GM19452 (cell line): ENCODE measurements at regions not wholly inside any gene's neighbourhood (a gene's known extent, or its start where the extent isn't known, plus 50 kb on each side); places are given as distances from the start of the nearest gene placed in this dataset.

Experiments
- ATAC-seq: cut with Tn5 transposase; IDR thresholded peaks from one replicate; pipeline ENCODE4 v1.9.1; 2021; ENCODE audit not compliant: unreplicated experiment

DNA sequence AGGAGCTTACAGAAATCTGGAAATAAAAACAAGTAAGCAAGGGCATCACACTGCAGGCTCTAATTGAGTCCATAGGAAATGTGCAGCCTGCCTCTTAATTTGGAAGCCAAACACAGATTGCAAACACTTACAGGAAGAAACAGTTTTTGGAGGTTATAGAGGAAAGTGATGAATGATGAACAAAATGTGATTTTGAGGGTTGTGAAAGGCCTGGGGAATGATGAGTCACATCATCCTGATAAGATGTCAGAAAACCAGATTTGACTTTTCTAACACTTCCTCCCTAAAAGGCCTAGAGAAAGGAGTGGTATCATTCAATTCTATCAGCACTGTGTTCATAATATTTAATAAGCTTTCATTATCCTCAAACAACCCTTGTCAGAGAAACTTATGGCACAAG lies 96.6 kb upstream of the POU2AF2 start:
- no peak for ATAC-seq

DNA sequence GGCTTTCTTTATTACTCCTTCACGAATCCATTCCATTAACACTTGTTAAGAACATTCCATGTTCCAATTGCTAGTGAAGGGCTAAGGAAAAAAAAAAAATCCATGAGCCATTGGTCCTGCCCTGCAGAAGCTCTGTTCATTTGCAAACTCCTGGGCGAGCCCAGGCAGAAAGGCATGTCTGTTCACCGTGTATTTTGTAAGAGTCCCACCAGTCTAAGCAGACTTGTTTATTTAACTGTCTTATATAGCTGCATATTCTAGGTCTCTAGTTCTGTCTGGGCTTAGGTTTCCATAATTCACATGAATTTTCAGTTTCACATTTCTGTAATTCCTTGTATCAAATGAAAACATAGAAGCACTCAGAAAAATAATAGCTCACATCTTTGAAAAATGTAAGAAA lies 97.4 kb upstream of the POU2AF2 start:
- no peak for ATAC-seq

DNA sequence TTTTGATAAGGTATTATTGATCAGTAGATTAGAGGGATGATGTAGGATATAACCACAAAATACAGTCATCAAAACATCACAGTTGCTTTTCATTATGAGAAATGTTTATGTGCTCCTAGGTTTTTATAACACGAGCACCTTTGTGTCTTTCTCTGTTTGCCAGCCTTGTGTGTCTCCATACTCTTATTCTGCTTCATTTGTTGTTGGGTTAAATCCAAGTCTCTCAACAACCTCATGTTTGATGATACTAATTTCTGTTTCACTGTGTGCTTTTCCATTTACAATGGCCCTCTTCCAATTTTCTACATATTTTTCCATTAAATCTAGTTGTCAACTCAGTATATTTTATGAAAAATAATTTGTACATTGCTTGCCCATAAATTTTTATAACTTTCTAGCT lies 107.7 kb upstream of the POU2AF2 start:
- no peak for ATAC-seq

DNA sequence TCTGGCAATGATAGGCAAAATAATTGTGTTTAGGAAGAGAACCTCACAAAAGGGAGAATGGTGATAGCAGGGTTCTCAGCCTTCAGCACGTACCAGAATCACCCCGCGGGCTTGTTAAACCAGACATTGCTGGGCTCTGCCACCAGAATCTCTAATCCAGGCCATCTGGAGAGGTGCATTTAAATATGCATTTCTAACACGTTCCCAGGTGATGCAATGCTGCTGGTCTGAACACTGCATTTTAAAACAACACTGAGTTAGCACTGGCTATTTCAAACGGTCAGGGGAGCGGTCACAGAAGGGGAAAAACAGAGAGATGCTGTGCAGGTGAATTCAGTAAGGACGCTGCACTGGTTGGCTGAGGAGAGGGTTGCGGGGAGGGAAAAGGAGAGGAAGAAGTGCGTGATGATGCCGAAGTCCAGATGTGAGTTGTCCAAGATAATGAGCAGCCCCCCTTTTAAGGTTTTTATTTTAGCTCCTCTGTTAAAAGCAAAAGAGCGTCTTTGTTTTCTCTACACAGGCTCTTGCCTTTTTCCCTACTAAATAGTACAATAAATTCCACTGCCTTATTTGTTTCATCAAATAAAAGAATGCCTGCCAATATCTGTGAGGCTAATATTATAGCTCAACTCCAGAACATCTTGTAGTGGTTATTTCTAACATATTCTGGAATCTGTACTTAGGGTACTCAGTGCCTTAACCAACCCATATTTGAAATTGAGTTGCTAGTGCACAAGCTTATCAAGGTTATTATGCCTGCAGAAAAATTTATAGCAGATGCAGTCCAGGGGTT lies 109.6 kb upstream of the POU2AF2 start:
- ATAC-seq: no peak

DNA sequence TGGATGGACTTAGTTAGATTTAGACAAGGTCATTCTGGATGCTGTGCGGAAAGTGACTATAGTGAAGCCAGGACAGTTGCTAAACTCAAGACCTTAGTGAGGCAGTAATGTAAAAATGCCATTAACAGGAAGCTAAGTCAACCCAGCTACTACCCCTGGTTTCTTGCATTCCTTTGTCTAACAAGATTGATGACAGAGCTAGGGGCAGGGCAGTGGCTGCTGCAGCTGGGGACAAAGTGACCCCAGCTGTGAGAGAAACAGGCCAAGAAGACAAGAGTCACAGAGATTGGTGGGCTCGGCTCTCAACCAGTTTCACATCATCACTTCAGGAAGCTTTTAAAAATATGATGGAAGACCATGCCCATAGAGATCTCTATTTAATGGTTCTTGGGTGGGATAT lies 110.4 kb upstream of the POU2AF2 start:
- ATAC-seq: no peak

DNA sequence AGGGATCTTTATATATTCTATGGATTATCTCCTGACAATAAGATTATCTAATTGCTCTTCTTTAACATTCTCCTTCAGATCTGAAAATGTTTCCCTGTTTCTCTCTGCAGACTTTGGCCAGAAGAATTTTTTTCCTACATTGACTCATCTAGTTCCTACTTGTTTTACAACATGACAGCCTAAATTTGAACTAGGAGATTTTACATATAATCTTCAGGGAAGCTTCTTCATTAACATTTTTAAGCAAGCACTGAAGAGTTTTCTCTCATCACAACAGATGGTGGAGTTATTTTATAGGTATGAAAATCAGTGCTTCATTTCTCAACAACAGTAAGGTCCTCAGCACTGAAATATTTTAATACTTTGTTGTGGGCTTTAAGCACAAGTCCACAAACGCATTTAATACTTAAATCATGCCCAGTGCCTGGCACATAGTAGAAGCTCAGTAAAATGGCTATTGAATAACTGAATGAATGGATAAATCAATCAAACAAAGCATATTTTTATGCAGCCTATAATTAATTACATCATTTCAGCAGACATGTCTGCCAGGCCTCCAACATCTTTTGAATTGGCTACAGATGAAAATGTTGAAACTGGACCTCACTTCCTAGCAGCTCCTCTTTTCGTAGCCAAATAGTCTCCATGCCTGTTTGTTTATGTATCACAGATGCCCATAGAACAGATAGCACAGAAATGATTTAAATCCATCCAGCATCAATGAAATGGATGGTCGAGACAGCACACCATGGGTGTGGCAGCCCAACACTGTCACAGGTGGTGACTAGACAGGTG lies 117.3 kb upstream of the POU2AF2 start:
- ATAC-seq: no peak

DNA sequence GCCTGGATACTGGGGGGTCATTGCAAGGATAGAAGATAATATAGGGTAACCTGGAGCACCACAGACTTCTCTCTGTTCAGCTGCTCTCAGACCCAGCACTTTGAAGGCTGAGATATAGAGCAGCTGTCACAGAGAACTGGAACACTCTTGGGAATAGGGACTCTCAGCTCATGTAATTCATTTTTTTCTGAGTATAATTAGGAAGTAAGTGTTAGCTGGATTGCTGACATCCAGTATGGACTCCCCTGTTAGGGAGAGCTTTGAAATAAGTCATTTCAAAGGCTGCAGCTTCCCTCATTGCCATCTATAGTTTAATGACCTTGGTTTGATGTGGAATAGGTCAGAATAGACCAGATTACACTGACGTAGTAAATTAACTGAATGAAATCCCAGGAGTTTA lies 120.8 kb upstream of the POU2AF2 start:
- no peak for ATAC-seq

DNA sequence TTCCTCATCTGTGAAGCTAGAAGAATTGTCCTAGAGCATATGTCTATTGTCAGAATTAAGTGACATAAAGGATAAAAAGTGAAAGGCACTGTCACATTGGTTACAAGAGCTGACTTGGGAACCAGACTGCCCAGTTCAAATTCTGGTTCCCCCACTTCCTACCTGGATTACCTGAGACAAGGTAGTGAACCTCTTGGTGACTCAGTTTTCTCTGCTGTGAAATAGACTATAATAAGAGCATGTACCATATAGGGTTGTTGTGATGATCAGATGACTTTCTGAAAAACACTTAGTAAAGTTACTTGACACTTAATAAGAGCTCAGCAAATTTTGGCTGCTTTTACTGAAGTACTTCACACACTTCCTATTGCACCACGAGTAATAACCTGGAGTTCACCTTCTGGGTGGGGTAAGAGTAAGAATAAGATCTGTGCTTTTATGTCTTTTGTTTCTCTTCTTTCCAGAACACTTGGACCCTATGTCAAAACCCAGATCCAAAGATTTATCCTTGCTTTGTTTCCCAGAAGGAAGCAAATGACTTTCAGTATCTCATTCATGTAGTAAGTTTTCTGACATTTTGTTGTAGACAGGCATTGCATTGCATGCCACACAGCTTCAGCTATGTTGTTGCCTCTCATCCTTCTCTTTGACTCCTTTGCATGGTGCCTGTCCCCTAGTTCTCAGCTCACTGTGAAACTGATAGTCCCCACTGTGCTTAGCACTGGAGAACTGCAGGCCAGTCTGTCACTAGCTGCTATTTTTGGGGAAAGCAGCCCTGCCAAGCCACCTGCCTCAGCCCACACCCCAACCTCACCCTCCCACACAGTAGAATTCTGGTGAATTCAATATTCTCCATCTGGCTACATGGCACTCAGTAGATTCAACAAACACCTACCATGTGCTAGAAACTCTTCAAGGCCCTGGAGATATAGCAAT lies 121.8 kb upstream of the POU2AF2 start:
- ATAC-seq: no peak

DNA sequence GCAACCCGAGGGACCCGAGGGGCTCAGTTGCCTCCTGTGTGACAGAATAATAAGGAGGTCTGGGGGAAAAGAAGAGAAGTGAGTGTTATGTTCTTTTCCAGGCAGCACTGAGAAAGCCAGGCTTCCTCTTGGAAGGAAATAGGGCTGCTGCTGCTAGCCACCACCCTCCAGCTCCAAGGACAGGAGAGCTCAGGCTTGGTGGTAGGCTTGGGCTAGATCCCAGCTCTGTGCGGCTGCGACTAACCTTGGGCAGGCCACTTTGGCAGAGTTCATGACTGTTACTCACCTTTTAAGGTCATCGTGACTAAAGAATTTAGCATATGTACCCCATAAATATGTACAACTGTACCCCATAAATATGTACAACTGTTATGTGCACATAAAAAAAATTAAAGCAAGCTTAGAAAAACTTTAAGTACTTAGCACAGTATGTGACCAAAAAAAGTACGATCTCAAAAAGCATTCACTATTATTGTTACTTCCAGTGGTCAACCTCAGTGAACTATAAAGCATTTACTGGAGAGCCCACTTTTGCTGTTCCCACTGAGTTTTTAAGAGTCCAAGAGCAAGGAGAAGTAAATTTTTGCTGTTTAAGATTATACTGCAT lies 124.7 kb upstream of the POU2AF2 start:
- no peak for ATAC-seq

DNA sequence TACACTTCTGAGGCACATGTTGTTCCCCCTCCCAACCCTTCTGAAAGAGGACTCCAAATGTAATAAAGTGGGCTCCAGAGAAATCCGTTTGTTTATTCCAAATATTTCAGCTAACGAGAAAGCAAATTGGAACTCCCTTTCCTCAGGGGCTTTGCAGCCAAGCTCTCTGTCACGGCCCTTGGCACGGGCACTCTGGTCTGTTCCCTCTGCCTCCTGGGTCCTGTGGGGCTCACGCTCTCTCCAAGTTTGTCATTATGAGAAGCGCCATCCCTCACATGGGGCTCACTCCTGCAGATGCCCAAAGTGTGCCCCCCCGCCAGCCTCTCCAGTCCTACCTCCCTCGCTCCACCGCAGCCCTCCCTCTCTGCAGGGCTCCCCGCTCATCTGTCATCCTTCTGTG lies 125.4 kb upstream of the POU2AF2 start:
- no peak for ATAC-seq

DNA sequence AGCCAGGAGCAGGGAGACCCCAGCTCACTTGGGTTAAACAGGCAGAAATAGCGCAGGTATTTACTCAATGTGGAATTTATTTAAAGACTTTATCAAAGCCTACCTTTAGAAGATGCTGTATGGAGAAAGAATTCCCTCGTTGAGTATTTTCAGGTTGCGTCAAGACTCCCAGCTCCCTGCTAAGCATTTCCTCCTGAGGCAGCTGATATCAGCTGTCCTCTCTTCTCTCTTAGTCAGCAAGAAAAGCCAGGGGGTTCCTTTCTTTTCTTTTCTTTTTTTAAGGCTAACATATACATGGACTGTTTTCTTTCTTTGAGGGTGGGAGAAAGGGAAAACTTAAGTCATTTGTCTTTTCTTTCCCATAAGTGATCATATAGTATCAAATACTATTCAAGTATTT lies 125.8 kb upstream of the POU2AF2 start:
- ATAC-seq: no peak

DNA sequence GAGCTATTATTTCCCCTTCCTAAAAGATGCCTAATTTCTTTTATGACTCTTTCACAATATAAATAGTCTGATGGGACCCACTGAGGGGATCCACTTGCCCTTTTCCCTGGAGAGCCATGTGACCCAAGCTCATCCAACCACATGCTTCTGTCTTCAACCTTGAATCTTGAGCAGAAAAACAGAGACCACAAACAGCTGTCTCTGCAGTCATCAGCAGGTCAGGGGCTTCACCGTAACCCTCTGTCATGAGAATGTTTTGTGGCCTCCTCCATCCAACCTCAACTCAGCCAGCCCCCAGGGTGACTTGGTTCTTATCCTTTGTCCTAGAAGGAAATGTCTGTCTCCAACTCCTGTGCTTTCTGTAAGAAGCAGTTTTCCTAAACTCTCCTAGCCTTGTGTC lies 129.6 kb upstream of the POU2AF2 start:
- ATAC-seq: no peak

DNA sequence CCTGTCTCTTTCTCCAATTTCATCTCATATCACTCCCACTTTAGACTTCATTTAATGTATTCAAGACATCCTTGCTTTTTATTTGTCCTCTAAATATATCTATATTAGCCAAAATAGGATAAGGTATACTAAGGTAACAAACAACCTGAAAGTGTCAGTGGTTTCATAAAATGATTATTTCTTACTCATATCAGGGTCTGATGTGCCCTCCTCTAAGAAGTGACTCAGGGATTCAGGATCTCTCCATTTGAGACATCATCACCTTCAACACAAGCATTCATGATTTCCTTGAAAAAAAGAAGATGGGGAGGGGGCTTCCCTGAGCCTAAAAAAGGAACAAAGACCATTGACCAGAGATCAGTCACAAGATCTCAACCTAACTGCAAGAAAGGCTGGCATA lies 131.4 kb upstream of the POU2AF2 start:
- ATAC-seq: no peak

DNA sequence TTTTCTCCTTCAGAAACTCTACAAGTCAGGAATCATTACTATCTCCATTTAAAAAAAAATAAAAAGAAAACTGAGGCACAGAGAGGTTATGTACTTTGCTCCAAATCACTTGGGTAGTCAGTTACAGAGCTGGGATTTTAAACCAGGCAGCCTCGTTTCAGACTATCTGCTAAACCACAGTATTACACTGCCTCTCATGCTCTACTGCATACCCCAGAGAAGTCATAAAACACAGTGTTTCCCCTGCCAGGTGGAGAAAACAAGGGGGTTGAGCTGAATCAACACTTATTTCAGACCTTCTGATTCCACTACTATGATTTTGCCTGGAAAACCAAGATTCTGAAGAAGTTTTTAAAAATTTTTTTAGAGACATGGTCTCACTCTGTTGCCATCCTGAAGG lies 132.9 kb upstream of the POU2AF2 start:
- ATAC-seq: no peak

DNA sequence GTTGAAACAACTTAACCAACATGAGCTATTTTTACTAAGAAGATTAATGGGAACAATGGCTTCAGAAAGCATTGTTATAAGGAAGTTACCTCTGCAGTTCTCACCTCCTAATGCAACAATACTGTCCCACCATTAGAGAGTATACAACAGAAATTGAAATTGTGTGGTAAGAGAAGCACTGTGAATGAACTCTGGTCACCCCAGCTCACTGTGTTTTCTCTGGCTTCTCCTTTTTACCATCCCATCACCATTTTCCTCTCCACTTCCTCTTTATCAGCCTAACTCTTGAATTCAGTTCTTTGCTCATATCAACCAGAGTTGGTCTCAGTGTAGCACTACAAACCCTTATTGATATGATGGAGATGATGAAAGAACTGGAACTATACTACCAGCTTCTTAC lies 138.0 kb upstream of the POU2AF2 start:
- no peak for ATAC-seq

DNA sequence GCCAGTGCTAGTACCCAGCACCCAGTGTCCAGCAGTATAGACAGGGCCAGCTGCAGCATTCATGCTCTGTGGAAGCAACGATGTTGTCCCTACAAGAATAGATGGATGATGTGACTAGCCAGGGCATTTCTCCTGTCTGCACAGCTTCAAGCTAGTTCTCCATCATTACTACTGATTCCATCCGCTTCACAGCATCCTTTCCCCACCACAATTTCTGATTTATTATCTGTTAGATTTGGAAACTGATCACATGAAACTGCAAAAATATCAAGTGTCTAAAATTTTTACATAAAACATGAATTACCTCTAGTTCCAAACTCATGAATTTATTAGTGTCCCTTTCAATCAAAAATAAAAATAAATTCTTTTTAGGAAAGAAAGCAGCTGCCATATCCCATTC lies 138.9 kb upstream of the POU2AF2 start:
- ATAC-seq: no peak

DNA sequence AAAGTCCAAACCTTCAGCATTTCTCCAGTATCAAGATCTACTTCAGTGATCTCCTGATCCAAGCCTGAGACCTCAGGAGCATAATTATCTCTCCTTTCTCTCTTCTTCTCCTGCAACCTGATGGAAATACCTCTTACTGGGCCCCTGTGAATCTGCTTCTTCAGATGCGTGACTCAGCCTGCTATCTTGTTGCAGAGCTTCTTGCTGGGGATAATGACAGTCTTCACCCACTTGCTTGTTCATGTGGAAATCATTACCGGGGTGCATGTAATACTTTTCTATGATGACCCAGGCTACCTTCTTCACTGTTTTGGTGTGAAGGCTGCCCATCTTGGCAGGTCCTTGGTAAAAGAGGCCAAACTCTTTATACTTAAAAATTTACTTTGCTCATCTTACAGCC lies 140.0 kb upstream of the POU2AF2 start:
- no peak for ATAC-seq

DNA sequence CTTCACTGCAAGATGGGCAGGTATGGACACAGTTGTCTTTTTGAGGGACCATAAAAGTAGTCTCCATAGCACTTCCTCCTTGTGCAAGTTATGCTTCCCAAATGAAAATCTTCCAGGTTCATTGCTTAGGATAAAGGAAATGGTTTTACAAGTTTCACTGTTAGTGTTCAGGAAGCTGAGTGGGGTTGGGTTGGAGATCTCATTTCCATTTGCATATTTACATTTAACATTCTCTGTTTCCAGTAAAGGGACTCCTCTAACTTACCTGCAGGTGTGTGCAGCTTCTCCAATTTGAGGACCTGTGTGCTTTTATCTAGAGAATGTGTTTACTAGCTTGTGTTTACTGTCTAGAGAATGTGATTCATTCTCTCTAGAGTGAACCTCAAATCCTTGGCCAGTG lies 141.3 kb upstream of the POU2AF2 start:
- ATAC-seq: no peak

DNA sequence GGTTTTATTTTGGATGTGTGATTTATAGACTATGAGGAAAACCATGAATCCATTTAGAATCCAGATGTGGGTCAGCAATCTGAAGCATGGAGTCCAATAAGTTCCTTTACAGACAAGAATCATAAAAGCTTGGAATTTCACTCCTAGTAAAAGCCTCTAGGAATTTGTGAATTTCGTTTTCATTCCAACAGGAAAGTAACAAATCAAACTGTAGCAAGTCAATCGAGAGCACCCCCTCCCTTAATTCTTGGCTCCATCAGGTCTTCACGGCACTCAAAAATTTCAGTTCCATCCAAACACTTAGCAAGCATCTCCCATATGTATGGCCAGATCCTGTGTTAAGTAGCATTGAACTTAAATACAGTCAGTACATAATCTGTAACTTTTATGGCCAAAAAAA lies 143.6 kb upstream of the POU2AF2 start:
- ATAC-seq: no peak

DNA sequence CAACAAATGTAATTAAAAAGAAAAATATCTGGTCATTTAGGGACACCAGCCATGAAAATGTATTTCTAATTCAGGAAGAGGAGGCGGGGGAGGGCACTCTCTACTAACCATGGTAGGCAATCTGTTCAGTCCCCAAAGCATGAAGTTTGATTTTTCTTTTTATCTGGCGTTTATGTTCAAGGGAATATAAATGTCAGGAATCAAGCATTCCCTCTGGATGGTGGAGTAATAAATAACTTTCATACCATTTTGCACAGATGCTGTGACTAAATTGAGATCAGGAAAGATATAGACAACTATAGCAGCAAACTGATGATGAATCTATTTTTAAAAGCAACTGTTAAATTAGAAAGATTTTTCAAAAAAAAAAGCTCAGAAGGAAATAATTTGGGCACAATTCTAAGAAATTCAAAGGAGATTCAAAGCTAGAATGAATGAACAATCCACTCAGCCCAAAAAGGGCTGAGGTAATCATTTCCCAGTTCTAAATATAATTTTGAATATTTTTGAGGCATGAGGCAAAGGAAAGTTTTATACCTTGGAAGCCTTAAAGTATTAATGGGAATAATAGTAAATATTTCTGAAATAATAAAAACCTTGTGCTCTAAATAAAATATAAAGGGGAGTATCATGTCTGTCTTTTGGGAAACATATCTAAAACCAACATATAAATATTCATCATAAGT lies 146.4 kb upstream of the POU2AF2 start:
- ATAC-seq: no peak

DNA sequence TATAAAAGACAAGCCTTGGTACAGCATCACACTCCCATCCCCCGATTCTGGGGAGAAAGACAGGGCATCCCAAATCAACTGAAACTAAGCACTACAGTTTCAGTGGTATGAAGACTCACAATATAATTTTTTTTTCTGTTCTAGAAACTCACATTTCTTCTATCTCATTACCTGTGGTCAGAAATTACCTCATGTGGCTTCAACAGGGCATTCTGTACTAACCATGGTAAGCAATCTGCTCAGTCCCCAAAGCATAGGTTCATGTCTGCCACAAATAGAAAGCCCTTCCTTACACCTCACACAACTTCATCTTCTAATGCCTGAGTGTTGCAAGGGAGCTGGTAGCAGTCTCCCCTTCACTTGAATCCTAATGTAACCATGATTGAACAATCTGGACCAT lies 147.4 kb upstream of the POU2AF2 start:
- ATAC-seq: peak; percentile 73
